ENCODE measurements at regions not wholly inside any gene's neighbourhood (a gene's known extent, or its start where the extent isn't known, plus 50 kb on each side); places are given as distances from the start of the nearest gene placed in this dataset.

DNA sequence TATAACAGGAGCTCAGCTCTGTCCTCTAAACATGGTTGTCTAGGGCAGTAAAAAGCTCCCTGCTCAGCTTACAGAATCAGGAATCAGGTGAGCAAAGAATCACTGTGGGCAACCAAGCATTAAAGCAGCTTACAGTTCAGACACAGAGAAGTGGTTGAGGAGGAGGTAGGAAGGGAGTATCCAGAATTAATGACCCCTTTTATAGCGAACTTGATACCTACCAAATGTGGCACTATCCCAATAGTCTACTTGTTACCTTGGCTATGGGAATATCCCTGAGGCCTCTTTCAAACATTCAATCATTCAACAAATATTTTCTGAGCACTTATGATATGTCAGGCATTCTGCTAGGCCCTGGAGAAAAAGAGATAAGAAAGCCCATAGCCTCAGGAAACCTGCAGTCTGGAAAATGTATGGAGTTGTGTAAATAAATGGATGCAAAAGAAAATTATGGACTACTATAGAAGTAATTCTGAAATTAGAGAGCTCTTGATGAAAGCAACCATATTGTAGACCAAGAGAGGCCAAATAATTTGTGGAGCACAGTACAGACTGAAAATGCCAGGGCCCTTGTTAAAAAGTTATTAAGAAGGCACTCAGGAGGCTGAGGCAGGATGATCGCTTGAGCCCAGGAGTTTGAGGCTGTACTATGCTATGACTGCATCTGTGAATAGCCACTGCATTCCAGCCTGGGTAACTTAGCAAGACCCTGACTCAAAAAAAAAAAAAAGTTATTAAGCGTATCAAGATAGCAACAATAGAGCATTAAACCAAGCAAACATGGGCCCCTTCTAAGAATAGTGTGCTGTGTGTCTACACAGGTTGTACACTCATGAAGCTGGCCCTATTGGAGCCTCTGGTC lies 134.0 kb upstream of the CPSF6 start:
- Histone ChIP-seq H4K20me1 (replicated peaks in 1 of 2; ENCODE audit: control insufficient read depth in 1 of 2, insufficient read depth in 2 of 2, low read length in 2 of 2) (no peaks in the 10 kb centered on the region), H2AFZ (ENCODE audit: low read length) (no peak overlapping the region), H2BK15ac (ENCODE audit: low read length) (no peak overlapping the region), H3K56ac (replicated peaks; ENCODE audit: insufficient read length, low read depth, low read length) (no peak overlapping the region), H2BK5ac (ENCODE audit: low read depth, low read length) (no peak overlapping the region), H2BK20ac (ENCODE audit: low read length) (no peak overlapping the region), H4K5ac (ENCODE audit: insufficient read length, low read depth, low read length) (no peak overlapping the region), H3K18ac (ENCODE audit: extremely low read depth, low read length) (no peak overlapping the region), H3K23me2 (ENCODE audit: low read depth, low read length) (no peaks in the 10 kb centered on the region), H3K14ac (ENCODE audit: insufficient read length) (no peak overlapping the region), H3K27ac (ENCODE audit: low read depth, low read length) (no peak overlapping the region), H4K91ac (replicated peaks; ENCODE audit: insufficient read length, low read length) (no peak overlapping the region), H2AK5ac (ENCODE audit: low read depth, low read length) (no peak overlapping the region), H3K4me3 (ENCODE audit: extremely low read depth in 1 of 4, insufficient read depth in 2 of 4, low read depth in 3 of 4, low read length in 4 of 4) (no peak overlapping the region), H3K79me1 (ENCODE audit: low read depth, low read length) (no peaks in the 10 kb centered on the region), H3K4ac (replicated peaks; ENCODE audit: insufficient read length, low read depth, low read length) (no peak overlapping the region), H3K4me1 (replicated peaks in 1 of 4; ENCODE audit: control insufficient read depth in 3 of 4, insufficient read depth in 4 of 4, low read length in 3 of 4) (peaks cover 0 to 6% (median 1%) of the 10 kb centered on the region in 4 experiments; a peak in 3 of 7 replicates), H3K23ac (ENCODE audit: insufficient read length) (no peak overlapping the region), H3K27me3 (replicated peaks in 1 of 4; ENCODE audit: control insufficient read depth in 3 of 4, extremely low read depth in 1 of 4, insufficient read depth in 3 of 4, low read length in 3 of 4) (no peaks in the 10 kb centered on the region), H2BK12ac (ENCODE audit: low read depth, low read length) (no peak overlapping the region), H3K36me3 (ENCODE audit: control insufficient read depth in 2 of 4, insufficient read depth in 4 of 4, low read length in 3 of 4) (no peaks in the 10 kb centered on the region), H3K4me2 (ENCODE audit: insufficient read depth in 1 of 2, low read depth in 2 of 2, low read length in 2 of 2) (no peak overlapping the region), H4K8ac (ENCODE audit: extremely low read depth, insufficient read depth, low read length) (no peak overlapping the region), H2BK120ac (replicated peaks; ENCODE audit: low read depth, low read length) (no peak overlapping the region), H3K9ac (replicated peaks in 1 of 4; ENCODE audit: extremely low read depth in 1 of 4, low read depth in 3 of 4, low read length in 3 of 4) (no peak overlapping the region), H3K79me2 (ENCODE audit: control insufficient read depth in 1 of 2, insufficient read depth in 2 of 2, low read length in 2 of 2) (no peaks in the 10 kb centered on the region), H3K9me3 (ENCODE audit: insufficient read depth in 2 of 2, low read depth in 1 of 2, low read length in 1 of 2) (no peaks in the 10 kb centered on the region)
- 91% methylated on average over 3 of the region's 3 CpGs; no CpG with 5 or more reads in 1 of the 2 experiments for WGBS, 2 experiments (ENCODE audit: extremely low coverage in 1 of 2, insufficient coverage in 1 of 2, insufficient read length in 1 of 2, insufficient replicate concordance in 2 of 2, low coverage in 1 of 2, low lambda C conversion rate in 2 of 2, missing lambda C conversion rate in 1 of 2)
- DNase-seq (ENCODE audit: low read depth in 1 of 2, low spot score in 2 of 2) = no peak
- ChIA-PET POLR2A (ENCODE audit: partially characterized antibody) (interaction anchor here (1.3 kb wide), 1 partner anchor 9 kb away, joined by 4 read pairs; no protein-coding TSS in a partner anchor), CTCF (ENCODE audit: partially characterized antibody) (interaction anchor here (1.4 to 2.8 kb wide), 3 partner anchors 35 to 234 kb away, joined by 4 to 14 read pairs (median 7); no protein-coding TSS in a partner anchor)
- FAIRE-seq = no peak
- TF ChIP-seq TEAD4 (IDR thresholded peaks at IDR 0.05; ENCODE audit: low read depth, low read length) (no peak), SP1 (IDR thresholded peaks at IDR 0.05; ENCODE audit: low read depth, low read length) (no peak), SP2 (IDR thresholded peaks at IDR 0.05; ENCODE audit: low read length) (no peak), MAFK (IDR thresholded peaks at IDR 0.05; ENCODE audit: low read depth, low read length) (no peak), SIX5 (IDR thresholded peaks at IDR 0.05; ENCODE audit: low read depth, low read length) (no peak), SRF (IDR thresholded peaks at IDR 0.05; ENCODE audit: low read depth, low read length) (no peak), NRF1 (IDR thresholded peaks at IDR 0.05; ENCODE audit: low read depth, low read length) (no peak)
- TF ChIP-seq, protein P1, sequence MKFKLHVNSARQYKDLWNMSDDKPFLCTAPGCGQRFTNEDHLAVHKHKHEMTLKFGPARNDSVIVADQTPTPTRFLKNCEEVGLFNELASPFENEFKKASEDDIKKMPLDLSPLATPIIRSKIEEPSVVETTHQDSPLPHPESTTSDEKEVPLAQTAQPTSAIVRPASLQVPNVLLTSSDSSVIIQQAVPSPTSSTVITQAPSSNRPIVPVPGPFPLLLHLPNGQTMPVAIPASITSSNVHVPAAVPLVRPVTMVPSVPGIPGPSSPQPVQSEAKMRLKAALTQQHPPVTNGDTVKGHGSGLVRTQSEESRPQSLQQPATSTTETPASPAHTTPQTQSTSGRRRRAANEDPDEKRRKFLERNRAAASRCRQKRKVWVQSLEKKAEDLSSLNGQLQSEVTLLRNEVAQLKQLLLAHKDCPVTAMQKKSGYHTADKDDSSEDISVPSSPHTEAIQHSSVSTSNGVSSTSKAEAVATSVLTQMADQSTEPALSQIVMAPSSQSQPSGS (IDR thresholded peaks at IDR 0.05; ENCODE audit: low read length) = no peak
- TF ChIP-seq, protein P2, sequence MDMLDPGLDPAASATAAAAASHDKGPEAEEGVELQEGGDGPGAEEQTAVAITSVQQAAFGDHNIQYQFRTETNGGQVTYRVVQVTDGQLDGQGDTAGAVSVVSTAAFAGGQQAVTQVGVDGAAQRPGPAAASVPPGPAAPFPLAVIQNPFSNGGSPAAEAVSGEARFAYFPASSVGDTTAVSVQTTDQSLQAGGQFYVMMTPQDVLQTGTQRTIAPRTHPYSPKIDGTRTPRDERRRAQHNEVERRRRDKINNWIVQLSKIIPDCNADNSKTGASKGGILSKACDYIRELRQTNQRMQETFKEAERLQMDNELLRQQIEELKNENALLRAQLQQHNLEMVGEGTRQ (IDR thresholded peaks at IDR 0.05; ENCODE audit: low read length) = no peak
